IPS-18c (cell line): ENCODE measurements at regions not wholly inside any gene's neighbourhood (a gene's known extent, or its start where the extent isn't known, plus 50 kb on each side); places are given as distances from the start of the nearest gene placed in this dataset.

ENCODE experiments used
- H3K4me3 ChIP-seq: 2 replicates; pipeline ENCODE4 v1.7.0; 2013; ENCODE audit warnings: low read depth, mild to moderate bottlenecking, low read length, moderate library complexity; ENCODE audit not compliant: insufficient read depth
- H3K9me3 ChIP-seq: one replicate; pipeline ENCODE4 v1.6.1; 2013; ENCODE audit warnings: mild to moderate bottlenecking, low read length, moderate library complexity; ENCODE audit not compliant: control insufficient read depth, insufficient read depth

- Histone ChIP-seq H3K4me3 (no peak overlapping the region), H3K9me3 (no peaks in the 10 kb centered on the region)
Measured at GRCh38 chr2:41927581-41928264, 120.1 kb upstream of the PKDCC start.

- Histone ChIP-seq H3K9me3 (no peaks in the 10 kb centered on the region), H3K4me3 (no peak overlapping the region)
Measured at GRCh38 chr2:41928526-41928925, 119.3 kb upstream of the PKDCC start.

- Histone ChIP-seq H3K9me3 (no peaks in the 10 kb centered on the region), H3K4me3 (no peak overlapping the region)
Measured at GRCh38 chr2:41930807-41931566, 116.8 kb upstream of the PKDCC start.

GRCh38 chr2:41932241-41933045 lies 115.4 kb upstream of the PKDCC start:
- Histone ChIP-seq H3K4me3 (no peak overlapping the region), H3K9me3 (no peaks in the 10 kb centered on the region)

GRCh38 chr2:41933046-41933420 lies 114.8 kb upstream of the PKDCC start:
- H3K4me3 ChIP-seq = no peak overlapping the region
- H3K9me3 ChIP-seq = no peaks in the 10 kb centered on the region

DNA sequence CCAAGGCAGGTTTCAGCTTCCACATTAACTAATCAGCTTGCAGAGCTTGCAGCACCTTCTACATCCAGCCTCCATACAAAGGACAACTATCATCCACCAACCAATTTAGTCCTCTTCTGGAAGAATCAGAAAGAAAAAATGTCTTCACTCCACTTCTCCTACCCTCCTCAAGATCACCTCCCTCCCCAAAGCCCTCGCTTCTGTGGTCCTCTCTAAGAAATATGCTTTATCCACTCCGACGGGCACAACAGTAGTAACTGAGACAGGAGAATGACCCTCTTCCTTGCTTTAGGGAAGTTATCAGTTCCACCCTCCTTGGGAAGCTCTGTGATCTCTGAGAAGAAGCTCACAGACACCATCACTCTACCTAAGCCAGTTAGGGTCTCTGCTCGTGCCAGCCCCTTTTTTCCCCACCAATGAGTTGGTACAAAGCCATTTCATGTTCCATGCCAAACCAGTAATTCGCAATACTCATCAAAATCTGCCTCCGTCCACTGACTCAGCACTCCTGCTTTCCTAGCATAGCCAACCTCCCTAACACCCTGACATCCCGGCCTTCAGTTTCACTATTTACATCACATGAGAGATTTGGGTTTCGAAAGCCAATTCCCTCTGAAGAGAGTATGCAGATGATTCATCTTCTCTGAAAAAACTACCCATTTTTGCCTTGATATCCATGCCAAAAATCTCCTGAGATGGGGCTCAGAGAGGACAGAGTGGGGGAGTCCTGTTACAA lies 114.1 kb upstream of the PKDCC start:
- Histone ChIP-seq H3K4me3 (no peak overlapping the region), H3K9me3 (no peaks in the 10 kb centered on the region)

- H3K9me3 ChIP-seq = no peaks in the 10 kb centered on the region
- H3K4me3 ChIP-seq = no peak overlapping the region
Measured at GRCh38 chr2:41934329-41934958, 113.4 kb upstream of the PKDCC start.

DNA sequence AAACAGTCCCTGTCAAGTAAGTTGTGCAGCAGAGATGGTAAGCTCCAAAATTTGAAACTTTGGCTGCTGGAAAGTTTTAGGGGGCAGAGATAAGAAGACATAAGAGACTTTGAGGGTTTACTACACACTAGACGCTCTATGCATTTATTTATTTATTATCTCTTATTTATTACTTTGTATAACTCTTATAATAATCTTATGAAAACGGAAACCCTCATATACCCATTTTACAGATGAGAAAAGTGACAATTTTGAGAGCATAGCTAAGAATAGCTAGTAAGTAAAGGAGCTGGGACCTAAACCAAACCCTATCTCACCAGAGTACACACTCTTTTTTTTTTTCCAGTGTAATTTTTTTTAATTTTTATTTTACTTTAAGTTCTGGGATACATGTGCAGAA lies 112.8 kb upstream of the PKDCC start:
- Histone ChIP-seq H3K9me3 (no peaks in the 10 kb centered on the region), H3K4me3 (no peak overlapping the region)

DNA sequence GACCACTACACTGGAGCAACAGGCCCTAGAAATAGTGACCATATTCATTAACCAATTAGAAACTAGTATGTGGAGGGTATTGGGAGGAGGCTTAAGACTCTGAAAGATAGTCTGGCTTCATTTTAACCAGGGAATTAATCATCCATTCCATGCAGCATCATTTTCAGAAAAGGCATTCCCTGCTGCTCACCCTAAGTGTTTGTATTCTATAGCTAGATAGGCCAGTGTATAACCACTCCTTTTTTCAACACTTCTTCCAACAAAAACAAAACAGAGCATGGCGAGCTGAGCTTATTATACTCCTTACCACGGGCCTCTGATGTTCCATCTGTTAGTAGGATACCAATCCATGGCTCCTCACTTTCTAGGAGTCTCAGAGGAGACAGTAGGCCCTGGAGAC lies 112.0 kb upstream of the PKDCC start:
- no peaks in the 10 kb centered on the region for H3K9me3 ChIP-seq
- H3K4me3 ChIP-seq = no peak overlapping the region

DNA sequence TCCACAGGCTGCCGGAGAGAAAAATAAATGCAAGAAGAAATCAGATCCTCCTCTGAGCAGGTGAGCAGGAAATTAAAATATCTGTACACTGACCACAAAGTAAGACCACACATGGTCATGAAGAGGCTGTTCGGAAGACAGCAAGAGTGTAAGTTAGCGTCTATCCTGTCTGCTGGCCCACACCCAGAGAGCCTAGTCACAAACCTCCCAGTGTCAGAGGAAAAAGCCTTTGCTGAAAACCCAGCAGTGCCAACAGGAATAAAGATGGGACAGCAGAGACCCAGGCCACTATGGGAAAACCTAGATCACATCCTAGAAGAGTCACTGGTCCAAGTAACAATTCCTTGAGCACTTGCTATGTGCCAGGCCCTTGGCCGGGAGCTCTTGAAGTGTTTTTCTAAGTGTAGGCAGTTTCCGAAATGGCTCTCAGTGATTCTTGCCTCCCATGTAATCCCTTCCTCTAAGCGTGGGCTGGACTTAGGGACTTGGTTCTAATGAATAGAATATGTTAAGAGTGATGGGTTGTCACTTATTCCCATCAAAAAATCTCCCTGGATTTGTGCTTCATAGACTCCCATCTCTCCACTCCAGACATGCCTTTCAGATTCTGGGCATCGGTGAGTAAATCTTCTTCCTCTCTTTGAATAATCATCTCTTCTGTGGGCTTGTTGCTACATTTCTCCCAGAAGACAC lies 110.9 kb upstream of the PKDCC start:
- Histone ChIP-seq H3K4me3 (no peak overlapping the region), H3K9me3 (no peaks in the 10 kb centered on the region)

- Histone ChIP-seq H3K9me3 (no peaks in the 10 kb centered on the region), H3K4me3 (no peak overlapping the region; the same call in 1 of the 2 replicates)
Measured at GRCh38 chr2:41937464-41937906, 110.3 kb upstream of the PKDCC start.

DNA sequence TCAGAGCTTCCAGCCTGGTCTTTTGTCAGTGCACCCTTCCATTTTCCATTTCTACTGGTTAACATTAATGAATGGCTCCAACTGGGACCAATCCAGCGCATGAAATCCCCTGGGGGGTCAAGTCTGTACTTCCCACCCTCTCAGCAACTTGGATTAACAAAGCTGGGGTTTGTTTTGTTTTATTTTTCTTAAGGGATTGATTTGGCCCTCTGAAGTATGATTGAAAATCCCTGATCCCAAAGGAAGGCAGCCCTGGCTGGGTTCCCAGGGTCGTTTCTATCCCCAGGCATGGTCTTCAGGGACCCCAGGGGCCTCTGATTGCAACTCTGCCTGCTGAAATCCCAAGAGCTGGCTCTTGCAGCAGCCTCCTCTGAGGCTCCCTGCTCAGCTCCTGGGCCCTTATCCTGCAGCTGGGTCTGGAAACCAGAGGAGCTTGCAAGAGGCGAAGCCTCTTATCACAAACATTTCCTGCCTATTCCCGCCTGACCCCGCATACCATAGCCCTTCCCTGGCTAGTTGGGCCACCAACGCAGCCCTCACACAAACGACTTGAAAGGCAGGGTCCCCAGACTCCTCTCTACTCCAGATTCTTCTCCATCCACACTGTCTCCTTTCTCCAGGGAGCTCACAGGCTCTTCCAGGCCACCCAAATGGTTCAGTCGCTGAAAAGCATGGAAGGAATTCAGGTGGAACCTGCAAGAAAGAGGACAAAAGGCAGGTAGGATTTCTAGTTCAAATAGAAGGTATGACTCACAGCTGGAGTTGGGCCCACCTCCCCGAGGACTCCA lies 109.7 kb upstream of the PKDCC start:
- Histone ChIP-seq H3K9me3 (no peaks in the 10 kb centered on the region), H3K4me3 (no peak overlapping the region; the same call in 1 of the 2 replicates)

DNA sequence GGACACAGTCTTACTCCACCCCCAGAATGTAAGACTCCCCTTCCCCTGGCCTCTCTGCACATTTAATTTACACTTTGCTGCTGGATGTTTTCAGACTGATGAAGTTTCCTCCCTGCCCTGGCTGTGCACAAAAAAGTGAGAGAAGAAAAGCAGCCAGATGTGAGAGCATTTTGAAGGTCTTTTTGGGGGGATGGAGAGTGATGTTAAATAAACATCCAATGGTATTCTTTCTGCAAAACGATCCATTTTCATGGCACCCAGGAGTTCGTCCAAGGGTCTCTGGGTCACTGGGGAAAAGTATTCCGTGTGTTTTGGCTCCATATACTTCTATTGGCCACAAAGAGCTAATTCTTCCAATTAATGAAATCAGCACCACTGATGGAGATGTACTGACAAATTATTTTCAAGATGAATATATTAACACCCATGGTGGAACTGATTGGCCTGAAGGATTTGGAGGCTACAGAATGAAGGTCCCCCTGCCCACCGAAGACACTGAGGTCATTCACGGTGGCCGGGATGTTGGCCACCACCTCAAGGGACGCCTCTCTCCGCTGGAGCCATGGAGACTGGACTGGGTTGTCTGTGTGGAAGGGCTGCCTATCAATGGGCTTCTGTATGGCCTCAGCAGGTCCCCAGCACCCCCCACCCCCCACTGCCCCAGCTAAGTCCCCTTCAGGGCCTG lies 107.6 kb upstream of the PKDCC start:
- Histone ChIP-seq H3K9me3 (no peaks in the 10 kb centered on the region), H3K4me3 (no peak overlapping the region)

DNA sequence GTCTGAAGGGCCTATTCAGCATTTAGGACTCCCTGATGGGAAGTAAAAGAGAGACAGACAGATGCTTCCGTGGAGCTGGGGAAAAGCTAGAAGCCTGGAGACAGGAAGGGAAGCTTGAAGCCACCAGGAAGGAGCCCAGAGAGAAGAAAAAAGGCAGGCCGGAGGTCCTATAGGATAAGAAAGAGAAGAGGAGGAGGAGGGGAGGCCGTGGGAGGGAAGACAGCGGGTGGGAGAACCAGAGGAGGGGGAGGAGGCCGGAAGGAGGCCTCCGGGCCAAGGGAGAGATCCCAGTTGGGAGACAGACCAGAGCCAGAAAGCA lies 107.1 kb upstream of the PKDCC start:
- no peaks in the 10 kb centered on the region for H3K9me3 ChIP-seq
- H3K4me3 ChIP-seq = no peak overlapping the region

- no peak overlapping the region for H3K4me3 ChIP-seq
- H3K9me3 ChIP-seq = no peaks in the 10 kb centered on the region
Measured at GRCh38 chr2:41941831-41942230, 106.0 kb upstream of the PKDCC start.
